HG03439 (cell line): ENCODE measurements at regions not wholly inside any gene's neighbourhood (a gene's known extent, or its start where the extent isn't known, plus 50 kb on each side); places are given as distances from the start of the nearest gene placed in this dataset.
"Not testable (repeated sequence)": the region's sequence is repeated elsewhere in the genome, so short reads cannot be mapped to it uniquely, and the experiment has no call there.

ENCODE experiments used
- ATAC-seq: cut with Tn5 transposase; IDR thresholded peaks from one replicate; pipeline ENCODE4 v1.9.1; 2021; ENCODE audit warnings: mild to moderate bottlenecking, moderate library complexity; ENCODE audit not compliant: unreplicated experiment

DNA sequence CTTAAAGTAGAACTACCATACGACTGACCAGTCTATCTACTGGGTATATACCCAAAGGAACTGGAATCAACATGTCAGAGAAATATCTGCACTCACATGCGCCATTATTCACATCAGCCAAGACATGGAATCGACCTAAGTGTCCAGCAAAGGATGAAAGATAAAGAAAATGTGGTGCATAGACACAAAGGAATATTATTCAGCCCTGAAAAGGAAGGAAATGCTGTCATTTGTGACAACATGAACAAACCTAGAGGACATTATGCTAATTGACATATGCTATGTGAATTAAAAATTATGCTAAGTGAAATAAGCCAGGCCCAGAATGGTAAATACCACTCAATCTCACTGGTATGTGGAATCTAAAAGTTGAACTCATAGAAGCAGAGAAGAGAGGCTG, 123.7 kb downstream of the KLF6 start:
- ATAC-seq, result no peak

DNA sequence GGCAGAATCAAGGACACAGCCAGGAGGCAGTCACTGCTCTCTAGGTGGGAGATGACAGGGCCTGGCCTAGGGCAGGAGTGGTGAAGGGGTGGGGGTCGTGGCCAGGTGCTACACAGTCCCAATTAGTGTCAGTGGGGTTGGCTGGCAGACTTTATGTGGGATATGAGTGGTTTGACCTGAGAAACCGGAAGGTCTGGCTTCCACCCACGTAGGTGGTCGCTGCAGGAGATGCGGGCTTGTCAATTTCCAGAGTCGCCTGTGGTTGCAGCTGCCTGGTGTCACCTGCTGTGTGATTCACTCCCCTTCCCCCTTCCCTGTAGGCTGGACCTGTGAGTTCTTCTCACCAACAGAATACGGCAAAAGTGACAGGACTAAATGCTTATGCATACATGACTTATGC, 124.3 kb downstream of the KLF6 start:
- ATAC-seq, result no peak

DNA sequence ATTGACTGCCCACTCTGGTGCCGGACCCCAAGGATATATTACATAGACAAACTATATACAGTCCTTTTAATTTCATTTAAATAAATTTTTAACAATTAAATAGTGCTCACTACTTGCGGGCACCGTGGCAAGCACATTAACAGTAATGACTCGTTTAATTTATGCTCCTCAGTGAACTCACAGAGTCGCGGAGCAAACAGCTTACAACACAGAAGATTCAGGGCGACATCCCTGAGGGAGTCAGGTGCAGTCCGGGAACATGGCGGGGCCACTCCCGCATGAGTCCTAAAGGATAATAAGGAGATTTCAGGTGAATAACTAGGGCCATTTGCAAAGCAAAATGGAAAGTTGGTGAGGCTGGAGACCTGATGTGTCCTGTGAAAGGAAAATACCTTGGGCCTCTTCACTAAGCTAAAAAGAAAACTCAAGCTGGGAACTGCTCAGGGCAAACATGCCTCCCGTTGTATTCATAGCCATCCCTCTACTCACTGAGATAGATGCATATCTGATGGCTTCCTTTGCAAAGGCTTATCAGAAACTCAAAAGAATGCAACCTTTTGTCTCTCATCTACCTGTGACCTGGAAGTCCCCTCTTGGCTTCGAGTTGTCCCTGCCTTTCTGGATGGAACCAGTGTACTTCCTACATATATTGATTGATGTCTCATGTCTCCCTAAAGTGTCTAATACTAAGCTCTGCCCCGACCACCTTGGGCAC, 125.6 kb downstream of the KLF6 start:
- no peak for ATAC-seq

DNA sequence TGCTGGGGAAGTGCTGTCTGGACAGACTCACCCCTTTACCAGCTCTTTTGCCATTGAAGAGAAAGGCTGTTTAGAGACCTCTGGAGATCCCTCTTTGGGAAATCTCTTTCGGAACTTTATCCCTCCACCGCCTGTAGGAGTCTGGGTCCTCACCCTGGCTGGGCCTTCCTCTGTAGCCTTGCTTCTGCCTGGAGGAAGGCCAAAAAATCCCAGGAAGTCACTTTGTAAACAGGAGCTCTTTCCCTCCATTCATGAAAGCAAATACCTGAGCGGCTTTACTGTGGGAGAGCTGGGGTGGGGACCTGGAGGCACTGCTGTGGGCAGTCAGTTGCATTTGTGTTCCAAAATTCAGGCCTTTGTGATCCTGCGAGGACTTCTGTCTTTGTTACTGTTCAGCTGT, 126.2 kb downstream of the KLF6 start:
- ATAC-seq, result no peak

DNA sequence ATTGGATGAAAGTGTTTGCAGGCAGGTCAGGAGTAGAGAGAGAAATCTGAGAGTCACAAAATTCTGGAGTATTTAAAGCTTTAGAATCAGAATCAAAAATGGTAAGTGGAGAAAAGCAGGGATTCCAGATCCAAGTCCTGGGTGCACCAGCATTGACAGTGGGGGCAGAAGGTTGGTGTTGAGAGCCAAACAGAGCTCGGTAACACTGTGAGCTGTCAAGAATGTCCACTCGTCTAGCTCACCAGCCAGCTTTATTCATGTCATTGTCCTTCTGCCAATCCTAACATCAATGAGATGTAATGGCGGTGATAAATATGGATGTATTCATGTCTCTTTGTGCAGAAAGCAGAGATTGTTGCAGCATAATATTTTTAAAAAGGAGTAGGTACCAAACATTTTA, 128.8 kb downstream of the KLF6 start:
- no peak for ATAC-seq

DNA sequence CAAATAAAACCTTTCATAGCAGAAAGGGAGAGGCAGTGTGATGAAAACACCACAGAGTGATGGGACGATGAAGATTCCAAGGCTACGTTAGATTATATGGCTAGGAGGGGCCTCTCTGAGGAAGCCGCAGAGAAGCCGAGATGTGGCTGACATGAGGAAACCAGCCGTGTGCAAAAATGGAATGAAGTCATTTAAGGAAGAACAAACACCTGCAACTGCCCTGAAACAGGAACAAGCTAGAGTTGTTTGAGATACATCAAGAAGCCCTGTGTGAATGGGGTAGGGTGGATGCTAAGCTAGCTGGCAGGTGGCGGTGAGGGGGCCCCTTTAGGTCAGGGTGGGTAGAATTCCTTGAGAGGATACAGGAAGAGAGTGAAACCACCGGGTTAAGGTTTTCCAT, 129.5 kb downstream of the KLF6 start:
- no peak for ATAC-seq

DNA sequence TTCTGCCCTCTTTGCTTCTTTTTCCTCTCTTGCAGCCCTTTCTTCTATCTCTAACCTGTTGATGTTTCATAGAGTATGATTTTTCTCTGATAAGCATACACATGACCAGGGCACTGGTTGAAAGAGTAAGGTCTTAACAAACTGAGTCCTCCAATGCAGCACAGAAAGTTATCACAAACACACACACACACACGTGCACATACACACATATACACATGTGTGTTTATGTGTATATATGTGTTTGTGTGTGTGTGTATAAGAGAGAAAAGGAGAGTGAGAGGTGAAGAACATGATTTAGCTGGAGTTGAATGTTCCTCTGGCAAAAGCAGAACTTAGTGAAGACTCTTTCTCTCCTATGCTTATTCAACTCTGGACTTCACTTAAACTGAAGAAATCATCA, 130.0 kb downstream of the KLF6 start:
- ATAC-seq, result no peak

DNA sequence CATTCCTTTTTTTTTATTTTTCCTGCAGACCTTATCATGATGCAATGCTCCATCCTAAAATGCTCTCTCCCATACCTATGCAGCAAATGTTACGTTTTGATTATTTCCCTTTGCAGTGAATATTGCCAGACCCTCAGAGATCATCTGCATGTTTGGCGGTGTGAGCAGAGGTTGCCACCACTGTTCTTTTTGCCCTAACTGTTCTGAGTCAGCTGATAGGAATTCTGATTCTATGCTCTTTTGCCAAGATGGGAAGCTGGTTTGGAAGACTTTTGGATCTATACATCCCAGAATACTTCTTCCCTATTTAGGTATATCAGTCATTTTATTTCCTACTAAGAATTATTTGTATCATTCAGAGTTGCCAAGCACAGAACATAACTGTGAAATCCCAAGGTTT, 130.5 kb downstream of the KLF6 start:
- no peak for ATAC-seq

DNA sequence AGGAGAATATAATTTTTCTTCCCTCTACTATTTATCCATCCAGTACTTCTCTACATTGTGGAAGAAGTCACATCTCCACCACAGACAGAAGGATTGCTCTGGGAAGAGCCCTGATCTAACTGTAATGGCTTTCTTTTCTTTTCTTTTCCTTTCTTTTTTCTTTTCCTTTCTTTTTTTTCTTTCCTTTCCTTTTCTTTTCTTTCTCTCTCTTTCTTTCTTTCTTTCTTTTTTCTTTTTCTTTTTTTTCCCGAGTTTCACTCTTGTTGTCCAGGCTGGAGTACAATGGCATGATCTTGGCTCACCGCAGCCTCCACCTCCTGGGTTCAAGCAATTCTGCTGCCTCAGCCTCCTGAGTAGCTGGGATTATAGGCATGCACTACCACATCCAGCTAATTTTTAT, 131.7 kb downstream of the KLF6 start:
- not testable (repeated sequence) for ATAC-seq

DNA sequence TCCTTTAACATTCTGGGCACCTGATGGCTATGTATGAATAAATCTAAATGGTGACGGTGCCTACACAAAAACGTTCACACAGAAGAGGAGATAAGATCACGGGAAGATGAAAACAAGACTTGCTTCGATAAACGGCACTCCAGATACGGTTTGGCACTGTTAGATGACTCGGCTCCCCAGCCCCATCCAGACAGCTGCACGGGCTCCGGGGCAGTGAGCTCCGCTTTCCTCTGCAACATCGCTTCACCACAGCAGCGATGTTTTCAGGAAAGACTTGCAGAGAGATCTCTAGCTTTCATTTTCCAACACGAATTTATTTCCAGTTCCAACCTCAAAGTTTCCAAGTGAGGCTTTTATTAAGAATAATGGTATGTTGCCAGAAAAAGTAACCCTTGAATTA, 132.1 kb downstream of the KLF6 start:
- ATAC-seq, result no peak

DNA sequence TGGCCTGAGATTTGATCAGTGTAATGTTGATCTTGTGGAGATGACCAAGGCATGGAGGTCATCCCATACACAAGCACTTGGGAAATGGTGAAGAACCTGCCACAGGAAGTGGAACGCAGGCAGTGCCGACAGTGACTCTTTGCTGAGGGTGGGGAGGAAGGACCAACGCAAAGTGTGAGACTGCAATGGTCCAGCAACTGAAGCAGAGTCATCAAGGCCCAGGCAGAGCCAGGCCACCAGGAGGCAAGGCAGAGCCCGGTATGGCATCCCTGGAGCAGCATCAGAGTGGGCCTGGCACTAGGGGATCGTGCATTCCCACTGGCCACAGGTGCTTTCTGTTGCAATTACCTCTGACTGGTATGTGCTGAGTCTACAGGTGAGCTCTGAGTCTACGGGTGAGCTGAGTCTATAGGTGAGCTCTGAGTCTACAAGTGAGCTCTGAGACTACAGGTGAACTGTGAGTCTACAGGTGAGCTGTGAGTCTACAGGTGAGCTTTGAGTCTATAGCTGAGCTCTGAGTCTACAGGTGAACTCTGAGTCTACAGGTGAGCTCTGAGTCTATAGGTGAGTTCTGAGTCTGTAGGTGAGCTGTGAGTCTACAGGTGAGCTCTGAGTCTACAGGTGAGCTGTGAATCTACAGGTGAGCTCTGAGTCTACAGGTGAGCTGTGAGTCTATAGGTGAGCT, 132.9 kb downstream of the KLF6 start:
- ATAC-seq, result no peak

DNA sequence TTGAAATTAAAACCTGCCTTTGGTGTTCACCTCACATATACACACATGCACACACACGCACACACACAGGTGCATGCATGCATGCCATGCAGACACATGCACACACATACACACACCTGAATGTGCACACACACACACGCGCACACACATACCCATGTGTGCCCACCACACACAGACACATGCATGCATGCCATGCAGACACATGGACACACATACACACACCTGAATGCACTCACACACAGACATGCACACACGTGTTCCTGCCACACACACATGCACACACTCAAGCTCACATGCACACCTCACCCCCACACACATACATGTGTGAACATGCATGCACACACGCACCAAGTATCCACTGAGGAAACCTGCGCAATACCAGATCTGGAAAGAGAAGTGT, 136.4 kb downstream of the KLF6 start:
- ATAC-seq, result no peak

DNA sequence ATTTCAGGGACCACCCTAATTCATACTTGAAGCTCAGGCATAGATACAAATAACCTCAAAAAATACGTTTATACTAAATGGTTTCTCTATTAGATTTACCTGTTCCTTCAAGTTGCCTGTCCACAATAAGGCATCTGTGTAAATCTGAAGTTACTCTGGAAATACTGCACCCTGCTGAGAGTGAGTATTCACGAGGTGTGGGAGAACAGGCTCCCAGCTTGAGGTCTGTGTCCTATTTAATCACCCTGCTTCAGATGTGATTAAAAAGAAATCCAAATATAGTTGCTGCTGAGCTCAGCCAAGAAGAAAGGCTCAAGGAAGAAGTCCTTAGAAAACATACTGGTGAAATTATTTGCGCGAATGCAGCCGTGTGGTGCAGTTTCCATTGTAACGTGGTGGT, 136.8 kb downstream of the KLF6 start:
- no peak for ATAC-seq

DNA sequence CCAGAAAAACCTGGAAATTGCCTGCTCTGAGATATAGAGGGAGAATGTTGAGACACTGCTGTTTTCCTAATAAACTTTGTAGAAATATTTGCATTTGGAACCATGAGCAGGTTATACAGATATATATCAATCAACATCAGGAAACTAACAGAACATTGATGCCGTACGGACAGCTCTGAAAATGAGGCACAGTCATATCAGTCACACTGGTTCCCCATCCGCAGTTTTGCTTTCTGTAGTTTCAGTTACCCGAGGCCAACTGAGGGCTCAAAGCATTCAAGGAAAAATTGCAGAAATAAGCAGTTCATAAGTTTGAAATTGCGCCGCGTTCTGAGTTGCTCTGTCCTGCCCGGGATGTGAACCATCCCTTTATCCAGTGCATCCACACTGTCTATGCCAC, 137.9 kb downstream of the KLF6 start:
- peak; percentile 77 for ATAC-seq

DNA sequence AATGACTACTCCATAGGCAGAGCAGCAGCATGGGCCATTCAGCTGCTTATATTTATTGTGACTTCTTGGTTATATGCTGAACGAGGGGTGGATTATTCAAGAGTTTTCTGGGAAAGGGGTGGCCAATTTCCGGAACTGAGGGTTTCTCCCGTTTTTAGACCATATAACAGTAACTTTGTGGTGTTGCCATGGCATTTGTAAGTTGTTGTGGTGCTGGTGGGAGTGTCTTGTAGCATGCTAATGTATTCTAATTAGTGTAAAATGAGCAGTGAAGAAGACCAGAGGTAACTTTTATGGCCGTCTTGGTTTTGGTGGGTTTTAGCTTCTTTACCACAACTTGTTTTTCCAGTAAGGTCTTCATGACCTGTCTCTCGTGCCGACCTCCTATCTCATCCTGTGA, 139.6 kb downstream of the KLF6 start:
- ATAC-seq, result no peak

DNA sequence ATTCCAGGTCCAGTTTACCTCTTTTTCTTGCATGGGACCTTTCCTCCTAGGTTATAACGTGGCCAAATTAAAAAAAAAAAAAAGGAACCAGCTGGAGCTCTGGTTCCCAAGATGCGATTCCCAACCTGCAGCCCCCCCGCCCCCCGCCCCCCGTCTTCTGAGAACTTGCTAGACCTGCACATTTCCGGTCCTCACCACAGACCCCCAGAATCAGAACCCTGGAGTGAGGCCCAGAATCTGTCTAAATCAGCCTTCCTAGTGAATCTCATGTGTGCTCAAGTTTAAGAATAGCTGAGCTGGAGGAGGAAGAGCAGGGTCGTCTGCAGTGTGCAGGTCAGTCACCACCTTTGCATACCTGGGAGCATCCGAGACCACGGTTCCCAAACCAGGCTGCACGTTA, 144.2 kb downstream of the KLF6 start:
- no peak for ATAC-seq

DNA sequence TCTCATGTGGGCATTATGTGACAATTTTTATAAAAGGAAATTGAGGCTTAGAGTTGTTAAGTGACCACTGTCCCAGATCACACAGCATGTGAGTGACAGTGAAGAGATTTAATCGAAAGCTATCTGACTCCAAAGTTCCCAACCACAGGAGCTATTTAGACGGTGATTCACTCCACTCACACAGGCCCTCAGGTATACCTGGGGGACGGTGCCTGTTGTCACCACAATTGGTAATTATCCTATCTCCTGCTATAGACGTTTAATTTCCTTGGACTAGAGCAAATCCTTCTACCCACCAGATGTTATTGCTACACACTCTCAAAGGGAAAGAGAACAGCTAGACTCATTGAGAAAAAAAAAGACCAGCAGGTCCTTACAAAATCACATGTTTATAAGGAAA, 145.5 kb downstream of the KLF6 start:
- no peak for ATAC-seq

DNA sequence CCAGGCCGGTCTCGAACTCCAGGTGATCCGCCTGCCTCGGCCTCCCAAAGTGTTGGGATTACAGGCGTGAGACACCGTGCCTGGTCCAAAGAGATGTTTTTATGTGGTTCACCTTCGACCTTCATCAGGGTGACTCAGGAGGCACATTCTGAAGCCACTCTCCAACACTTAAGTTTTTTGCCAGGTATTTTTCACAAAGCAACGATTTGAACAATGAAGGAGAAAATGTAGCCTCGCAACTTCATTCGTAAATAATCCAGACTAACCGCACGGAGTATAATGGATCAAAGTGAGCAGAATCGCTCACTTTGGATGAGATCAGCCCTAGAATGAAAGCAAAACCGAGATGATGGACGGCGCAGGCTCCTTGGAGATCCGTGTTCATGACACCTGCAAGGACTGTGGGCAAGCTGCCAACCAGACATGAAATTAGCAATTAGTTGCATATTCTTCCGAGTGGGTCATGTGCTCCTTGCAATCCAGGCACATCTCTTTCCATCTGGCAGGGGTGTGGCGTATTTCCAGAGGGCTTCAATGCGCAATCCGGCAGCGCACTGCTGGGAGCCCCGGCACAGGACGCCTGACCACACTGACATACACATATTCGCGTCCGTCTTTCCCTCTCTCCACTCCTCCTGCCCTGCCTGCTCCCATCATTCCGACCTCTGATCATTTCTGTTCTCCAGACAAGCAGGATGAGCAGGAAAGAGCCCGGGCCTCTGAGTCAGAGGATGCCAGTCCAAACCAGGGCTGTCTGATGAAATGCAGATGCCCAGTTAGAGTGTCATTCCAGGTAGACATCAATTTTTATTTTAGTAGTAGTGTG, 148.4 kb downstream of the KLF6 start:
- no peak for ATAC-seq

DNA sequence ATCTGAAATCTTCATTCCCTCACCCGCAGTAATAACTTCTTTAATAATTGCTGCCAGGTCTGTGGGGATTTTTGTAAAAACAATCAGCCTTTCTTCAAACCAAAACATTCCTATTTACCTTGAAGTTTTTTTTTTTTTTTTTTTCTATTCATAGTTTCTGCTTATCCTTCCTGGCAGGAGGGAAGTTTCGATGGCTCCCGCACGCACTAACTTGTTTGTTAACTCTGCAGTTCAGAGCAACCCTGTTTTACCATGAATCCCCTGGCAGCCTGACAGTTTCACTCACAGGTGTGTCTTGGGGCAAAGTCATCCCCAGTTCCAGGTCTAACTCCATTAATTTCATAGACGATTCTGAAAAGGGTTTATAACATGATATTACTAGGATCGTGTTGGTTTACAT, 149.3 kb downstream of the KLF6 start:
- ATAC-seq, result no peak

DNA sequence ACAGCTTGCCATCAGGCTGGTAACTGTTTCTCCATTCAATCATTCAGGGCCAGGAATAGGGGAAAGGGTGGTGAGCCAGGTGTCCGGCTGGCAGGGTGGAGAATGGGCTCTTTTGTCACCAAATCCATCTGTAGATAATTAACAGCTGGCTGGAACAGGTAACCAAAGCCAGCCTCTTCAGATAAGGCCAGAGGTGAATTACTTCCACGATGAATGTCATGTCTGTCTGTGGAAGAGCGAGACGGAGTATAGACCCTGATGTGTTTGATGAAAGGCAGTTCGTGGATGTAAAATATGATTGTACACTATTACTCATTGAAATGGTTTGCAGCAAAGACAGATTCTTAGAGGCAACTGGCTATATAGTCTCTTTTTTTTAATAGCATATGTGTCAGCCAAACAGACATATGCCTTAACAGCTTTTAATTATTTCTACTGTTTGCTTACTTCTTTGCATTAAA, 149.8 kb downstream of the KLF6 start:
- ATAC-seq, result no peak

DNA sequence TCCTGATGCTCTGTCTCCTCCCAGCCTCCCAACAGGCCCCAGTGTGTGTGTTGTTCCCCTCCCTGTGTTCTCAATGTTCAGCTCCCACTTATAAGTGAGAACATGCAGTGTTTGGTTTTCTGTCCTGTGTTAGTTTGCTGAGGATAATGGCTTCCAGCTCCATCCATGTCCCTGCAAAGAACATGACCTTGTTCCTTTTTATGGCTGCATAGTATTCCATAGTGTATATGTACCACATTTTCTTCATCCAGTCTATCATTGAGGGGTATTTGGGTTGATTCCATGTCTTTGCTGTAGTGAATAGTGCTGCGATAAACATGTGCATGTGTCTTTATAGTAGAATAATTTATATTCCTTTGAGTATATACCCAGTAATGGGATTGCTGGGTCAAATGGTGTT, 150.4 kb downstream of the KLF6 start:
- not testable (repeated sequence) for ATAC-seq
